ENCODE measurements at regions not wholly inside any gene's neighbourhood (a gene's known extent, or its start where the extent isn't known, plus 50 kb on each side); places are given as distances from the start of the nearest gene placed in this dataset.

- TF ChIP-seq CTCF (IDR thresholded peaks at IDR 0.05) (no peak), EZH2 (IDR thresholded peaks at IDR 0.05; ENCODE audit: borderline replicate concordance, insufficient read depth, low read depth, low read length, poor library complexity, severe bottlenecking) (no peak)
These were observed 149.4 kb upstream of the KLF7 start for GRCh38 chr2:207315131-207315530.

Data from B cell (primary cell).